GM12891 (cell line): ENCODE measurements at regions not wholly inside any gene's neighbourhood (a gene's known extent, or its start where the extent isn't known, plus 50 kb on each side); places are given as distances from the start of the nearest gene placed in this dataset.
"Not testable (repeated sequence)": the region's sequence is repeated elsewhere in the genome, so short reads cannot be mapped to it uniquely, and the experiment has no call there.

ENCODE experiments used
- DNase-seq: peaks from one replicate; pipeline ENCODE4 v3.0.0; 2011; ENCODE audit warnings: low spot score; ENCODE audit not compliant: insufficient read length
- FAIRE-seq: peaks from 2 replicates; lab custom pipeline; 2011; peaks lifted over from hg19 to GRCh38; lab: Jason Lieb, UNC
- PAX5 ChIP-seq: IDR thresholded peaks from 2 replicates; pipeline ENCODE4 v1.6.1; 2011; ENCODE audit warnings: low read length, moderate library complexity, mild to moderate bottlenecking; ENCODE audit not compliant: insufficient read depth, severe bottlenecking
- POLR2A ChIP-seq: IDR thresholded peaks from 2 replicates; pipeline ENCODE4 v1.6.1; 2011; ENCODE audit warnings: low read depth, low read length, control low read depth
- POLR2AphosphoS5 ChIP-seq: IDR thresholded peaks from 2 replicates; pipeline ENCODE4 v1.6.1; 2011; ENCODE audit warnings: low read depth, low read length, control low read depth
- POU2F2 ChIP-seq: IDR thresholded peaks from 2 replicates; pipeline ENCODE4 v1.6.1; 2011; ENCODE audit warnings: low read depth, mild to moderate bottlenecking, control low read depth, low read length, moderate library complexity
- SPI1 ChIP-seq: IDR thresholded peaks from 2 replicates; pipeline ENCODE4 v1.6.1; 2011; ENCODE audit warnings: low read depth, low read length, control low read depth
- TAF1 ChIP-seq: IDR thresholded peaks from 2 replicates; pipeline ENCODE4 v1.6.1; 2011; ENCODE audit warnings: low read depth, low read length, control low read depth

GRCh38 chr12:73731658-73732057 is 806.0 kb upstream of the ATXN7L3B start:
- DNase-seq (no peak), FAIRE-seq (no peak)
- no peak for TF ChIP-seq SPI1
- TF ChIP-seq PAX5: no peak
- no peak for TF ChIP-seq TAF1
- TF ChIP-seq POLR2AphosphoS5: no peak
- no peak for TF ChIP-seq POLR2A
- TF ChIP-seq POU2F2: no peak

- FAIRE-seq (no peak), DNase-seq (no peak)
- TF ChIP-seq POLR2A (no peak), POLR2AphosphoS5 (no peak), TAF1 (no peak), PAX5 (no peak), POU2F2 (no peak), SPI1 (no peak)
Measured at GRCh38 chr12:73769337-73769736, 768.3 kb upstream of the ATXN7L3B start.

GRCh38 chr12:73798523-73798922 is 739.1 kb upstream of the ATXN7L3B start:
- no peak for FAIRE-seq
- no peak for DNase-seq
- no peak for TF ChIP-seq POLR2AphosphoS5

- DNase-seq (no peak), FAIRE-seq (no peak)
- TF ChIP-seq POLR2A (no peak), POU2F2 (no peak), PAX5 (no peak), SPI1 (no peak), POLR2AphosphoS5 (no peak), TAF1 (no peak)
Measured at GRCh38 chr12:73815072-73815645, 722.5 kb upstream of the ATXN7L3B start.

GRCh38 chr12:73817161-73817560 is 720.5 kb upstream of the ATXN7L3B start:
- TF ChIP-seq TAF1 (no peak), POU2F2 (no peak), POLR2A (no peak), SPI1 (no peak), PAX5 (no peak), POLR2AphosphoS5 (no peak)
- no peak for FAIRE-seq
- no peak for DNase-seq

- DNase-seq: no peak
- no peak for FAIRE-seq
- TF ChIP-seq SPI1 (no peak), POLR2AphosphoS5 (no peak), PAX5 (no peak), POLR2A (no peak), TAF1 (no peak), POU2F2 (no peak)
Measured at GRCh38 chr12:73833746-73834145, 703.9 kb upstream of the ATXN7L3B start.

GRCh38 chr12:73841963-73842362 is 695.7 kb upstream of the ATXN7L3B start:
- DNase-seq (no peak), FAIRE-seq (no peak)
- TF ChIP-seq PAX5 (no peak), POLR2AphosphoS5 (no peak)

- FAIRE-seq: no peak
- no peak for TF ChIP-seq TAF1
- no peak for TF ChIP-seq PAX5
- no peak for TF ChIP-seq POLR2A
- no peak for TF ChIP-seq SPI1
- no peak for TF ChIP-seq POU2F2
- no peak for TF ChIP-seq POLR2AphosphoS5
- no peak for DNase-seq
Measured at GRCh38 chr12:73863546-73863945, 674.1 kb upstream of the ATXN7L3B start.

GRCh38 chr12:73867147-73867546 is 670.5 kb upstream of the ATXN7L3B start:
- no peak for FAIRE-seq

GRCh38 chr12:73877291-73877690 is 660.3 kb upstream of the ATXN7L3B start:
- DNase-seq, FAIRE-seq: not testable (repeated sequence)

More at GRCh38 chr12:73867147-73867546, 670.5 kb upstream of the ATXN7L3B start:
- no peak for DNase-seq
- TF ChIP-seq PAX5: no peak
- TF ChIP-seq SPI1: no peak
- no peak for TF ChIP-seq POU2F2
- TF ChIP-seq POLR2A: no peak
- TF ChIP-seq TAF1: no peak
- TF ChIP-seq POLR2AphosphoS5: no peak

- TF ChIP-seq TAF1: no peak
- DNase-seq: no peak
- FAIRE-seq: no peak
Measured at GRCh38 chr12:73892201-73892600, 645.4 kb upstream of the ATXN7L3B start.
